ENCODE measurements at regions not wholly inside any gene's neighbourhood (a gene's known extent, or its start where the extent isn't known, plus 50 kb on each side); places are given as distances from the start of the nearest gene placed in this dataset.

GRCh38 chrX:6758234-6758633 is 223.3 kb upstream of the VCX3A start:
- Histone ChIP-seq H3K4me3 (ENCODE audit: low read depth, low read length) (no peak overlapping the region), H3K36me3 (no peaks in the 10 kb centered on the region), H3K4me1 (no peaks in the 10 kb centered on the region), H3K27me3 (no peaks in the 10 kb centered on the region), H3K9me3 (no peaks in the 10 kb centered on the region)
- no peak for TF ChIP-seq CTCF (IDR thresholded peaks at IDR 0.05; ENCODE audit: low read depth, low read length)
- DNase-seq = no peak

- Histone ChIP-seq H3K36me3 (no peaks in the 10 kb centered on the region), H3K9me3 (no peaks in the 10 kb centered on the region), H3K4me1 (no peaks in the 10 kb centered on the region), H3K4me3 (ENCODE audit: low read depth, low read length) (no peak overlapping the region), H3K27me3 (no peaks in the 10 kb centered on the region)
- no peak for DNase-seq
- TF ChIP-seq CTCF (IDR thresholded peaks at IDR 0.05; ENCODE audit: low read depth, low read length) = no peak
Observed at GRCh38 chrX:6757631-6758030, 222.7 kb upstream of the VCX3A start.

- H3K4me3 ChIP-seq (ENCODE audit: low read depth, low read length) = no peak overlapping the region
- no peak for TF ChIP-seq CTCF (IDR thresholded peaks at IDR 0.05; ENCODE audit: low read depth, low read length)
- H3K9me3 ChIP-seq = no peaks in the 10 kb centered on the region
- no peaks in the 10 kb centered on the region for H3K36me3 ChIP-seq
- H3K27me3 ChIP-seq = no peaks in the 10 kb centered on the region
- no peak for DNase-seq
- H3K4me1 ChIP-seq = no peaks in the 10 kb centered on the region
Observed at GRCh38 chrX:6748595-6748994, 213.7 kb upstream of the VCX3A start.

- Histone ChIP-seq H3K4me3 (ENCODE audit: low read depth, low read length) (no peak overlapping the region), H3K4me1 (no peaks in the 10 kb centered on the region), H3K9me3 (no peaks in the 10 kb centered on the region), H3K27me3 (no peaks in the 10 kb centered on the region), H3K36me3 (no peaks in the 10 kb centered on the region)
- no peak for TF ChIP-seq CTCF (IDR thresholded peaks at IDR 0.05; ENCODE audit: low read depth, low read length)
- DNase-seq = no peak
Observed at GRCh38 chrX:6738518-6739470, 203.9 kb upstream of the VCX3A start.

GRCh38 chrX:6734844-6735634 is 200.1 kb upstream of the VCX3A start:
- H3K4me1 ChIP-seq = no peaks in the 10 kb centered on the region
- TF ChIP-seq CTCF (IDR thresholded peaks at IDR 0.05; ENCODE audit: low read depth, low read length) = no peak
- no peaks in the 10 kb centered on the region for H3K9me3 ChIP-seq
- no peaks in the 10 kb centered on the region for H3K27me3 ChIP-seq
- DNase-seq = no peak
- H3K36me3 ChIP-seq = no peaks in the 10 kb centered on the region
- no peak overlapping the region for H3K4me3 ChIP-seq (ENCODE audit: low read depth, low read length)
